Spleen (tissue), 11 donors: ENCODE measurements at regions not wholly inside any gene's neighbourhood (a gene's known extent, or its start where the extent isn't known, plus 50 kb on each side); places are given as distances from the start of the nearest gene placed in this dataset.

Source experiments
- DNase-seq: peaks from one replicate; pipeline ENCODE4 v3.0.0-alpha.2; 2020
- H3K27ac ChIP-seq, 8 donors: fragments of 200-600 bp; sonication (generic) in 7 of 8; 1 replicate in 4 of 8; 2 replicates in 4 of 8; pipeline versions ENCODE4 v1.5.0 to v1.8.0; 2016 to 2021; ENCODE audit warnings: inconsistent platforms in 4 of 8, mild to moderate bottlenecking in 4 of 8, moderate library complexity in 1 of 8
- H3K27me3 ChIP-seq, 7 donors: fragments of 200-600 bp; sonication (generic) in 6 of 7; replicated peaks in 1 of 7; 1 replicate in 4 of 7; 2 replicates in 3 of 7; pipeline versions ENCODE4 v1.5.0 to v1.8.0; 2016 to 2021; ENCODE audit warnings: inconsistent platforms in 3 of 7, mild to moderate bottlenecking in 1 of 7
- H3K36me3 ChIP-seq, 6 donors: fragments of 200-600 bp; sonication (generic) in 5 of 6; 1 replicate in 4 of 6; 2 replicates in 2 of 6; pipeline versions ENCODE4 v1.5.0 to v1.8.0; 2016 to 2021; ENCODE audit warnings: inconsistent platforms in 2 of 6
- H3K4me1 ChIP-seq, 6 donors: fragments of 200-600 bp; sonication (generic) in 5 of 6; 1 replicate in 3 of 6; 2 replicates in 3 of 6; pipeline versions ENCODE4 v1.5.0 to v1.8.0; 2016 to 2021; ENCODE audit warnings: inconsistent platforms in 3 of 6
- H3K4me3 ChIP-seq, 8 donors: fragments of 200-600 bp; sonication (generic) in 7 of 8; 1 replicate in 4 of 8; 2 replicates in 4 of 8; pipeline versions ENCODE4 v1.5.0 to v1.8.0; 2016 to 2021; ENCODE audit warnings: inconsistent platforms in 4 of 8, mild to moderate bottlenecking in 4 of 8, moderate library complexity in 2 of 8
- H3K9me3 ChIP-seq, 8 donors: fragments of 200-600 bp; sonication (generic) in 7 of 8; 1 replicate in 4 of 8; 2 replicates in 4 of 8; pipeline versions ENCODE4 v1.5.0 to v1.8.0; 2016 to 2021; ENCODE audit warnings: inconsistent platforms in 4 of 8
- POLR2A ChIP-seq, 3 donors: fragments of 450-650 bp; IDR thresholded peaks; one replicate each; pipeline ENCODE4 v1.5.1; 2017; ENCODE audit warnings: antibody characterized with exemption in 3 of 3, mild to moderate bottlenecking in 1 of 3
- POLR2AphosphoS5 ChIP-seq, 3 donors: sonication (generic); formaldehyde crosslinking; IDR thresholded peaks; one replicate each; pipeline ENCODE4 v1.5.1; 2017; ENCODE audit warnings: antibody characterized with exemption in 3 of 3
- WGBS, 5 donors: extraction: QIAGEN DNeasy Blood & Tissue Kit in 3 of 5; methylation state at CpG; one replicate each; pipeline versions ENCODE4 v1.1.5 to v1.1.7; 2013 to 2018; 5-methylcytosine and 5-hydroxymethylcytosine counted together
- intact Hi-C: fragments of 100-400 bp; cut with DNase I; formaldehyde crosslinking; loops from one replicate; pipeline ENCODE4 v1.15.0; 2023; ENCODE audit warnings: low total_unique reads
- TF ChIP-seq, protein P1 (sequence below), 11 experiments: fragments of 200-600 bp in 7 of 11; fragments of 450-650 bp in 4 of 11; sonication (generic) in 4 of 11; IDR thresholded peaks in 8 of 11; conservative IDR thresholded peaks in 3 of 11; 1 replicate in 7 of 11; 2 replicates in 4 of 11; pipeline versions ENCODE4 v1.4.0 to v1.8.0; 2016 to 2021; ENCODE audit warnings: antibody characterized with exemption in 11 of 11, inconsistent platforms in 4 of 11, mild to moderate bottlenecking in 1 of 11
- donor health status: healthy with polysubstance abuse.
- donor health status: DM: no; HTN: no; CAD: no; lungs with moderate emphysema.
- donor health status: DM: no; HTN: no; CAD: no.
- donor health status: Bipolar disorder and iron deficiency.
- donor health status: healthy.
- donor health status: DM: no; HTN: no; CAD: no.
- donor health status: DM: yes; HTN: yes; CAD: no.

DNA sequence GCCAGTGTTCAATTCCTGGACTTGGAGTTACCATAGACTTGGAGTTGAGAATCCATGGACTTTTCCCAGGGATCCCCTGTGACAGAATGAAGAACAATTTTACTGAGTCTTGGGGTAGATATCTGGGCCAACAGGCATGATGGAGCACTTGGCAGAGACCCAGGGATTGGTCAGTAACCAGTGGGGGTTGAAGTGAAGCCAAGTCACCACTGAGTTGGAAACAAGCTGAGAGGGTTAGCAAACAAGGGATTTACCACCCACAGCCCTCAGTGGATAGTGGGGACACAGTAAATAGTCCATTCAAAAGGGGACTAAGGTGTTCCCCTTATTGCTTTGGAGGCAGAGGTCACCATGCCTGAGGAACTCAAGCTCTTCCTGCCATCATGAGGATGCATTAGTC lies 281.7 kb downstream of the PPP1R2C start:
- TF ChIP-seq POLR2AphosphoS5 (IDR thresholded peaks at IDR 0.05) = no peak
- TF ChIP-seq, protein P1, sequence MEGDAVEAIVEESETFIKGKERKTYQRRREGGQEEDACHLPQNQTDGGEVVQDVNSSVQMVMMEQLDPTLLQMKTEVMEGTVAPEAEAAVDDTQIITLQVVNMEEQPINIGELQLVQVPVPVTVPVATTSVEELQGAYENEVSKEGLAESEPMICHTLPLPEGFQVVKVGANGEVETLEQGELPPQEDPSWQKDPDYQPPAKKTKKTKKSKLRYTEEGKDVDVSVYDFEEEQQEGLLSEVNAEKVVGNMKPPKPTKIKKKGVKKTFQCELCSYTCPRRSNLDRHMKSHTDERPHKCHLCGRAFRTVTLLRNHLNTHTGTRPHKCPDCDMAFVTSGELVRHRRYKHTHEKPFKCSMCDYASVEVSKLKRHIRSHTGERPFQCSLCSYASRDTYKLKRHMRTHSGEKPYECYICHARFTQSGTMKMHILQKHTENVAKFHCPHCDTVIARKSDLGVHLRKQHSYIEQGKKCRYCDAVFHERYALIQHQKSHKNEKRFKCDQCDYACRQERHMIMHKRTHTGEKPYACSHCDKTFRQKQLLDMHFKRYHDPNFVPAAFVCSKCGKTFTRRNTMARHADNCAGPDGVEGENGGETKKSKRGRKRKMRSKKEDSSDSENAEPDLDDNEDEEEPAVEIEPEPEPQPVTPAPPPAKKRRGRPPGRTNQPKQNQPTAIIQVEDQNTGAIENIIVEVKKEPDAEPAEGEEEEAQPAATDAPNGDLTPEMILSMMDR (IDR thresholded peaks at IDR 0.05 in 8 of 11, conservative IDR thresholded peaks at IDR 0.05 in 3 of 11) = no peak
- TF ChIP-seq POLR2A (IDR thresholded peaks at IDR 0.05) = no peak
- Histone ChIP-seq H3K4me1 (no peaks in the 10 kb centered on the region), H3K4me3 (no peak overlapping the region), H3K36me3 (no peaks in the 10 kb centered on the region), H3K9me3 (no peaks in the 10 kb centered on the region), H3K27me3 (no peaks in the 10 kb centered on the region), H3K27ac (no peak overlapping the region)
- DNase-seq = no peak
- intact Hi-C loops = no loop called here

DNA sequence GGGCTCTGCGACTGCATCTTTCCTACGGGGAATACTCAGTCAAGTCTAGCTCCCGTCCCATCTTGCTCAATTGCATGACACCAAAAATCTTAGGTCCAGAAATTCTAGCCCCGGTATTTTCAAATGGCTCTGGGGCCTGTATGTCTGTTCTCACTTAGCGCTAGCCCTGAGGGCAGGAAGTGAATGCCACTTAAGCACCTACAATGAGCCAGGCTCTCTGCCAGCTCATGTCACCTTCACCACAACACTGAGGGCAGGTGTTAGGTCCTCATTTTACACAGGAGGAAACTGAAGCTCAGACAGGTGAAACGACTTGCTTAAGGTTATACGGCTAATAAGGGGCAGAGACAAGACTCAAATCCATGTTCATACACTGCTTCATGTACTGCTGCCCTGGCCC lies 282.8 kb downstream of the PPP1R2C start:
- no peaks in the 10 kb centered on the region for H3K4me1 ChIP-seq
- H3K36me3 ChIP-seq = no peaks in the 10 kb centered on the region
- intact Hi-C loops = no loop called here
- no peak for TF ChIP-seq POLR2AphosphoS5 (IDR thresholded peaks at IDR 0.05)
- TF ChIP-seq, protein P1 (IDR thresholded peaks at IDR 0.05 in 8 of 11, conservative IDR thresholded peaks at IDR 0.05 in 3 of 11) = no peak
- no peak for TF ChIP-seq POLR2A (IDR thresholded peaks at IDR 0.05)
- WGBS, 5 donors = 75 to 85% (median 78%) methylated on average over 6 to 7 of the region's 7 CpGs
- H3K27me3 ChIP-seq = no peaks in the 10 kb centered on the region
- no peak overlapping the region for H3K4me3 ChIP-seq
- no peak for DNase-seq
- H3K9me3 ChIP-seq = no peaks in the 10 kb centered on the region
- no peak overlapping the region for H3K27ac ChIP-seq

DNA sequence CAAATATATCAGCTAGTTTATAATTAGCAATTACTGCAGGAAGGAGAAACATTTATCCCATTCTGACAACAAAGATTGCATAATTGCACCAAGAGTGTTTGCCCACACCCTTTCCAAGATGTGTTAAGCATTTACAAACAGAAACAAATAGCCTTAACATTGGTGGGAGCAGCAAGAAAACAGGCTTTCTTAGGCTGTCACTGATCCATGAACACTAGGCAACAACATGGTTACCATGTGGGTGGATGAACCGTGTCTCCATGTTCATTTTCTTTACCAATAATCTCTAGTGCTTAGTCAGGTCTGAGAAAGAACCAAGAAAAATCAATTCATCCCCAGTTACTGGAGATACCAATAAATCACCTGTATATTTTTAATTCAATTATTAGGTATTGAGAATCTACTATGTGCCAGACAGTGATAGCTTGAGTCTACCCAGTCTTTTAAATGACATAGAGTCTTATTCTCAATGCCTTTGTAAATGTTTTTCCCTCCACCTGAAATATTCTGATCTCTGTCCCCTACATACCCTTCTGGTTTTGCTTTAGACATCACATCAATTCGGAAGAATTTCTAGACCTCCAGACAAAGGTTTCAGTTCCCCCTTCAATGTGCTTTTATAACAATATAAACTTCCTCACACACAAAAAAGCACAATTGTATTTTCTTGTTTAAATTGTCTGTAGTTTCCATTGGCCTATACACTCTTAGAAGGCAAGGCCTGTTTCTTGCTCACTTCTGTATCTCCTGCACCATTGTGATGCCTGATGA lies 286.6 kb downstream of the PPP1R2C start:
- intact Hi-C loops = no loop called here
- TF ChIP-seq POLR2AphosphoS5 (IDR thresholded peaks at IDR 0.05) = no peak
- TF ChIP-seq, protein P1 (IDR thresholded peaks at IDR 0.05 in 8 of 11, conservative IDR thresholded peaks at IDR 0.05 in 3 of 11) = no peak
- TF ChIP-seq POLR2A (IDR thresholded peaks at IDR 0.05) = no peak
- H3K4me1 ChIP-seq = no peaks in the 10 kb centered on the region
- H3K36me3 ChIP-seq = no peaks in the 10 kb centered on the region
- H3K9me3 ChIP-seq = no peaks in the 10 kb centered on the region
- no peak overlapping the region for H3K4me3 ChIP-seq
- 57 to 82% (median 79%) methylated on average over 2 of the region's 2 CpGs for WGBS, 5 donors
- H3K27me3 ChIP-seq = no peaks in the 10 kb centered on the region
- no peak for DNase-seq
- no peak overlapping the region for H3K27ac ChIP-seq

DNA sequence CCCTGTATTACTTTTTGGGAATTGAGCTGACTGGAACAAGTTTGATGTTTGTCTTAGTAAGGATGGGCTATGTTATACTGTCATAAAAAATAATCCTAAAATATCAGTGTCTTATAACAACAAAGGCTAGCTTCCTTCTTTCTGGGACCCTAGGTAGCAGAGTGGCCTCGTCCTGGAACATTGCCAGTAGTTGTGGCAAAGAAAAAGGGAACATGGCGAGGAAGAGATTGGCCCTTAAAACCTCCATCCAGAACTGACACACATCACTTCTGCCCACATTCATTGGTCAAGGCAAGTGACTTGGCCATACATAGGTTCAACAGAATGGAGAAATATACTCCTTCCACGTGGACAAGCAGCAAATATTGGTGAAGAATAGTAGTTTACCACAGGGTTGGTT lies 287.9 kb downstream of the PPP1R2C start:
- Histone ChIP-seq H3K4me3 (no peak overlapping the region), H3K36me3 (no peaks in the 10 kb centered on the region), H3K27ac (no peak overlapping the region), H3K4me1 (no peaks in the 10 kb centered on the region), H3K27me3 (no peaks in the 10 kb centered on the region), H3K9me3 (no peaks in the 10 kb centered on the region)
- intact Hi-C loops = no loop called here
- WGBS, 5 donors = 39 to 80% (median 45%) methylated on average over 3 of the region's 3 CpGs
- TF ChIP-seq, protein P1 (IDR thresholded peaks at IDR 0.05 in 8 of 11, conservative IDR thresholded peaks at IDR 0.05 in 3 of 11) = no peak
- no peak for TF ChIP-seq POLR2AphosphoS5 (IDR thresholded peaks at IDR 0.05)
- TF ChIP-seq POLR2A (IDR thresholded peaks at IDR 0.05) = no peak
- no peak for DNase-seq
